ENCODE measurements at regions not wholly inside any gene's neighbourhood (a gene's known extent, or its start where the extent isn't known, plus 50 kb on each side); places are given as distances from the start of the nearest gene placed in this dataset.

GRCh38 chr3:34920806-34921205 lies 718.5 kb upstream of the ARPP21 start:
- no peak for TF ChIP-seq CTCF (IDR thresholded peaks at IDR 0.05)
- TF ChIP-seq POLR2A (IDR thresholded peaks at IDR 0.05) = no peak
